A673 (cell line): ENCODE measurements at regions not wholly inside any gene's neighbourhood (a gene's known extent, or its start where the extent isn't known, plus 50 kb on each side); places are given as distances from the start of the nearest gene placed in this dataset.

ENCODE experiments used
- CTCF ChIP-seq: fragments of 300-800, 200-600 bp; sonication (generic); conservative IDR thresholded peaks from 2 replicates; pipeline ENCODE4 v1.5.1; 2017; ENCODE audit warnings: low read depth, mild to moderate bottlenecking, antibody characterized with exemption, low read length, moderate library complexity, mixed read lengths
- EZH2 ChIP-seq: fragments of 200-600 bp; sonication (generic); IDR thresholded peaks from 2 replicates; pipeline ENCODE4 v1.6.1; 2017; ENCODE audit warnings: borderline replicate concordance, low read depth, mild to moderate bottlenecking, mixed read lengths, antibody characterized with exemption, low read length; ENCODE audit not compliant: poor library complexity, severe bottlenecking

- no peak for TF ChIP-seq CTCF
- no peak for TF ChIP-seq EZH2
Measured at GRCh38 chr6:134437376-134437775, 119.5 kb upstream of the SGK1 start.
